ENCODE measurements at regions not wholly inside any gene's neighbourhood (a gene's known extent, or its start where the extent isn't known, plus 50 kb on each side); places are given as distances from the start of the nearest gene placed in this dataset.

DNA sequence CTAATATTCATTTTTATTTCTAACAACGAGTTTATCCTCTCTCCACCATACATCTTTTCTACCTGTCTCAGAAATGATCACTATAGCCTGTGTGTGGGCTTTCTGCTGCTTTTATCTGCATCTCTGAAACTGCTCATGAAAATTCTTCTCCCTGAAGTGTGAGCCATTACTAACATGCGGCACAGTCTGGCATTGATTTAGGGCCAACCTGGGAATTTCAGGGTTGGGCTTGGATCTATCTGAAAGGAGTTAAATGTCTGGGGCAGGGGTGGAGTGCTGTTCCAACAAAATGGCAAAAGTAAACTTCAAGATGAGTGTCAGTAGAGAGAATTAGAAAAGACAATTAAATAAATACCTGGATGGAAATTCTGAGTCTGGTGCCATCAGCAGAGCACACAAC is 198.2 kb upstream of the OSR1 start:
- no peak overlapping the region for H3K4me3 ChIP-seq (ENCODE audit: insufficient read length, low read depth)
- H3K9me3 ChIP-seq (ENCODE audit: insufficient read depth, low read length), result no peaks in the 10 kb centered on the region
- no peaks in the 10 kb centered on the region for H3K4me1 ChIP-seq (ENCODE audit: insufficient read depth, insufficient read length)
- H3K36me3 ChIP-seq (ENCODE audit: insufficient read depth, insufficient read length, low read length), result no peaks in the 10 kb centered on the region
- H3K9ac ChIP-seq (ENCODE audit: insufficient read length, low read depth), result no peak overlapping the region
- DNase-seq (ENCODE audit: low read depth, low spot score), result no peak
- no peaks in the 10 kb centered on the region for H3K27me3 ChIP-seq (ENCODE audit: insufficient read depth, insufficient read length)
- TF ChIP-seq YY1 (IDR thresholded peaks at IDR 0.05; ENCODE audit: insufficient read depth, insufficient read length) (no peak), ZNF274 (IDR thresholded peaks at IDR 0.05; ENCODE audit: low read depth, low read length) (no peak), SUZ12 (IDR thresholded peaks at IDR 0.05; ENCODE audit: extremely low read depth, insufficient read depth, insufficient read length) (no peak)

DNA sequence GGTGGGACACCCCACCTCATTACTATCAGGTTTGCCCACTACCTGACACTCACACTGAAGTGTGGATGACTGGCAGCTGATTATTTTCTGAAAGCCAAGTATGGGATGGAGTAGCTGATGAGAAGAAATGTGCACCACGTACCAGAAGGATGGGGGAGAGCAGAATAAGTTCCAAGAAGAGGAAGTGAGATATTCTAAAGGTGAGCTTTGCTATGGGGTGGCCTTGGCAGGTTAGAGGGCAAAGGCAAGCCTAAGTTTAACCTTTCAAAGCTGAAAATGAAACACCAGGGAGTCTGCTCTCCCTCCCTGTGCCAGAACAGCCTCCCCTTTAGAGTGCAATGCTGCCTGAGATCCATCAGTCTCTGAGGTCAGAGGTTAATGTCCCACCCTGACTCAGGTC is 196.1 kb upstream of the OSR1 start:
- Histone ChIP-seq H3K4me3 (ENCODE audit: insufficient read length, low read depth) (no peak overlapping the region), H3K27me3 (ENCODE audit: insufficient read depth, insufficient read length) (no peaks in the 10 kb centered on the region), H3K4me1 (ENCODE audit: insufficient read depth, insufficient read length) (no peaks in the 10 kb centered on the region), H3K9me3 (ENCODE audit: insufficient read depth, low read length) (no peaks in the 10 kb centered on the region), H3K36me3 (ENCODE audit: insufficient read depth, insufficient read length, low read length) (no peaks in the 10 kb centered on the region), H3K9ac (ENCODE audit: insufficient read length, low read depth) (no peak overlapping the region)
- TF ChIP-seq SUZ12 (IDR thresholded peaks at IDR 0.05; ENCODE audit: extremely low read depth, insufficient read depth, insufficient read length) (no peak), ZNF274 (IDR thresholded peaks at IDR 0.05; ENCODE audit: low read depth, low read length) (no peak), YY1 (IDR thresholded peaks at IDR 0.05; ENCODE audit: insufficient read depth, insufficient read length) (no peak)
- DNase-seq (ENCODE audit: low read depth, low spot score), result no peak

DNA sequence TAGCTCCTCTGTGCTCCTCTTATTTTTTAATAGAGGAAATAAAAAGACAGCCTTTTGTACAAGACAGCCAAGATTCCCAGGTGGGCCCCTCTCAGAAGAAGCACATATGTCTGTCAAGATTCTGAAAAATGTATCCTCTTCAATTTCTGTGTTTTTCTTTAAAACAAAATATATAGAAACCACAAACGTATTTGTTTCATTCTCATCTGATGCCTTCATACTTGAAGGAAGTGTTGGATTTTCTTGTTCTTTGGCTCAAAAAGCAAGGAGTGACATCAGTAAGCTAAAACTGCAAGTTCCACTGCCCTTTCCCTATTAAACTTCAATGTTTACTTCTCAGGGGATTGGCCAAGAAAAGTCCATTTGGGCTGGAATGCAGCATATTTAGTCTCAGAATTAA is 193.8 kb upstream of the OSR1 start:
- Histone ChIP-seq H3K36me3 (ENCODE audit: insufficient read depth, insufficient read length, low read length) (no peaks in the 10 kb centered on the region), H3K27me3 (ENCODE audit: insufficient read depth, insufficient read length) (no peaks in the 10 kb centered on the region), H3K9ac (ENCODE audit: insufficient read length, low read depth) (no peak overlapping the region), H3K4me3 (ENCODE audit: insufficient read length, low read depth) (no peak overlapping the region), H3K9me3 (ENCODE audit: insufficient read depth, low read length) (no peaks in the 10 kb centered on the region), H3K4me1 (ENCODE audit: insufficient read depth, insufficient read length) (no peaks in the 10 kb centered on the region)
- DNase-seq (ENCODE audit: low read depth, low spot score), result no peak
- TF ChIP-seq ZNF274 (IDR thresholded peaks at IDR 0.05; ENCODE audit: low read depth, low read length) (no peak), SUZ12 (IDR thresholded peaks at IDR 0.05; ENCODE audit: extremely low read depth, insufficient read depth, insufficient read length) (no peak), YY1 (IDR thresholded peaks at IDR 0.05; ENCODE audit: insufficient read depth, insufficient read length) (no peak)

DNA sequence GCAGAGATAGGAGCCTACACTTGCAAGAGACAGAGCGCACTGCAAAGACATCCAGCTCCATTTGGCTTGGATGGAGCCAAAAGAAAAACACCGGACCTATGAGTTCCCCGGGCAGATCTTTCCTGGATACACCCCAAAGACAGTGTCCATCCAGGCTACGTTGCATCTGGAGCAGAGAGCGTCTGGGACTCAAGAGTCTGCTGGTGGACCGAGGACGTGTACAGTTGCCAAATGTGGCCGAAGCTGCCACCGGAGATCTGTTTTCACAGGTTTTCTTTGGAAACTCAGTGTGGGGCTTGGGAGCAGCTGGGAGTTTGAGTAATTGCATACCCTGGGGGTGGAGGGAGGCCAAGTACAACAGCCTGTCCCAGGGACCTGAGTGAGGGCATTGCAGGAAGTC is 192.3 kb upstream of the OSR1 start:
- Histone ChIP-seq H3K4me1 (ENCODE audit: insufficient read depth, insufficient read length) (no peaks in the 10 kb centered on the region), H3K4me3 (ENCODE audit: insufficient read length, low read depth) (no peak overlapping the region), H3K36me3 (ENCODE audit: insufficient read depth, insufficient read length, low read length) (no peaks in the 10 kb centered on the region), H3K27me3 (ENCODE audit: insufficient read depth, insufficient read length) (no peaks in the 10 kb centered on the region), H3K9me3 (ENCODE audit: insufficient read depth, low read length) (no peaks in the 10 kb centered on the region), H3K9ac (ENCODE audit: insufficient read length, low read depth) (no peak overlapping the region)
- TF ChIP-seq SUZ12 (IDR thresholded peaks at IDR 0.05; ENCODE audit: extremely low read depth, insufficient read depth, insufficient read length) (no peak), YY1 (IDR thresholded peaks at IDR 0.05; ENCODE audit: insufficient read depth, insufficient read length) (no peak), ZNF274 (IDR thresholded peaks at IDR 0.05; ENCODE audit: low read depth, low read length) (no peak)
- no peak for DNase-seq (ENCODE audit: low read depth, low spot score)

DNA sequence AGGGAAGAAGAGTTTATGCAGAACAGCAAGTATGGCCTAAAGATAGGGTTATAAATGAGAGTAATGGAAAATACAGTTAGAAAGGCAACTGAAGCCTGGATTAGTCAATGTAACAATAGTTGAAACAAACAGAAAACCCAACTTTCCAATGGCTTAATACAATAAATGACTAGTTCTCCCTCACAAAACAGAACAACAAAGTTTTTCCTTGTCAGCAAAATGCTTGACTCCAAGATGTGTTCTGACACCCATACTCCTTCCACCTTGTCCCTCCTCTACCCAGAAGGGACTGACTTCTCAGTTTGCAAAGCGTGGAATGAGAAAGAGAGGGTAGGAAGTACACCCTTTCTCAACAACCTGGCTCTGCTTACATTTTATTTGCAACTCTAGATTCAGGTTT is 191.4 kb upstream of the OSR1 start:
- Histone ChIP-seq H3K4me1 (ENCODE audit: insufficient read depth, insufficient read length) (no peaks in the 10 kb centered on the region), H3K9me3 (ENCODE audit: insufficient read depth, low read length) (no peaks in the 10 kb centered on the region), H3K27me3 (ENCODE audit: insufficient read depth, insufficient read length) (no peaks in the 10 kb centered on the region), H3K36me3 (ENCODE audit: insufficient read depth, insufficient read length, low read length) (no peaks in the 10 kb centered on the region), H3K4me3 (ENCODE audit: insufficient read length, low read depth) (no peak overlapping the region), H3K9ac (ENCODE audit: insufficient read length, low read depth) (no peak overlapping the region)
- no peak for TF ChIP-seq SUZ12 (IDR thresholded peaks at IDR 0.05; ENCODE audit: extremely low read depth, insufficient read depth, insufficient read length)
- no peak for TF ChIP-seq ZNF274 (IDR thresholded peaks at IDR 0.05; ENCODE audit: low read depth, low read length)
- no peak for TF ChIP-seq YY1 (IDR thresholded peaks at IDR 0.05; ENCODE audit: insufficient read depth, insufficient read length)
- DNase-seq (ENCODE audit: low read depth, low spot score), result no peak

DNA sequence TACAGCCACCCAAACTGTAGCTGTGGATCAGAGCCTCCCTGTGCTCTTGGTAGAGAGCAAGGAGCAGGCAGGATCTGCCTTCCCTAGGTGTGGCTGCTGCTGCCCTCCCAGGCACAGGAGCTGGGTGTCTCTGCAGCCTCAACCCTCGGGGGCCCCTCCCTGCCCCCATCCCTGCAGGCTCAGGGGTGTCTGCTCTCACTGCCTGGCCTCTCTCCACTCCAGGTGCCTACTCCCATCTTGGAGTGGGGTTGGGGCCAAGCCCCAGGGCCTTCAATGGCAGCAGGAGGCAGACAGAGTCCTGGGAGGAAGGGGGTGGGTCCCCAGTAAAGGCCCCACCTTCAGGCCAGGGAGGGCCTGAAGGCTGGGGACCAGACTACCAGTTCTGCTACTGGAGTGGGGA is 189.7 kb upstream of the OSR1 start:
- no peak for TF ChIP-seq YY1 (IDR thresholded peaks at IDR 0.05; ENCODE audit: insufficient read depth, insufficient read length)
- Histone ChIP-seq H3K9me3 (ENCODE audit: insufficient read depth, low read length) (no peaks in the 10 kb centered on the region), H3K27me3 (ENCODE audit: insufficient read depth, insufficient read length) (no peaks in the 10 kb centered on the region), H3K36me3 (ENCODE audit: insufficient read depth, insufficient read length, low read length) (no peaks in the 10 kb centered on the region), H3K4me3 (ENCODE audit: insufficient read length, low read depth) (no peak overlapping the region), H3K9ac (ENCODE audit: insufficient read length, low read depth) (no peak overlapping the region), H3K4me1 (ENCODE audit: insufficient read depth, insufficient read length) (no peaks in the 10 kb centered on the region)
- no peak for DNase-seq (ENCODE audit: low read depth, low spot score)

DNA sequence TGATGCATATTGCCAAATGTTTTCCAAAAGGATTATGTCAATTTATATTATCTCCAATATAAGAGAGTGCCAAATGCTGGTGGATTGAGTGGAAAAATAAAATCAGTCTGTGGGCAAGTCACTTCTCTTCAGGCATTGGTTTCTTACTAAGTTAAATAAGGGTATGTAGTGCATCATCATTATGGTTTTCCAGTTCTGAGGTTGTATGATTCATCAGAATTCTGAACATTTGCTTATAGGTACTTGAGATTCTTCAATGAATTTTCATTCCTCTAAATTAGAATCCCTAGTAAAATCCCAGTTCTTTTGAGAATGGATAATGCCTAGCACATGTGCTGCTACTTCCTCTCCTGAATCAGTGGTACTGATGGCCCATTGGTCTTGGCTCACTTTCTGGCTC is 188.9 kb upstream of the OSR1 start:
- Histone ChIP-seq H3K4me3 (ENCODE audit: insufficient read length, low read depth) (no peak overlapping the region), H3K4me1 (ENCODE audit: insufficient read depth, insufficient read length) (no peaks in the 10 kb centered on the region), H3K27me3 (ENCODE audit: insufficient read depth, insufficient read length) (no peaks in the 10 kb centered on the region), H3K9ac (ENCODE audit: insufficient read length, low read depth) (no peak overlapping the region), H3K36me3 (ENCODE audit: insufficient read depth, insufficient read length, low read length) (no peaks in the 10 kb centered on the region), H3K9me3 (ENCODE audit: insufficient read depth, low read length) (no peaks in the 10 kb centered on the region)
- TF ChIP-seq SUZ12 (IDR thresholded peaks at IDR 0.05; ENCODE audit: extremely low read depth, insufficient read depth, insufficient read length) (no peak), ZNF274 (IDR thresholded peaks at IDR 0.05; ENCODE audit: low read depth, low read length) (no peak), YY1 (IDR thresholded peaks at IDR 0.05; ENCODE audit: insufficient read depth, insufficient read length) (no peak)
- DNase-seq (ENCODE audit: low read depth, low spot score), result no peak

DNA sequence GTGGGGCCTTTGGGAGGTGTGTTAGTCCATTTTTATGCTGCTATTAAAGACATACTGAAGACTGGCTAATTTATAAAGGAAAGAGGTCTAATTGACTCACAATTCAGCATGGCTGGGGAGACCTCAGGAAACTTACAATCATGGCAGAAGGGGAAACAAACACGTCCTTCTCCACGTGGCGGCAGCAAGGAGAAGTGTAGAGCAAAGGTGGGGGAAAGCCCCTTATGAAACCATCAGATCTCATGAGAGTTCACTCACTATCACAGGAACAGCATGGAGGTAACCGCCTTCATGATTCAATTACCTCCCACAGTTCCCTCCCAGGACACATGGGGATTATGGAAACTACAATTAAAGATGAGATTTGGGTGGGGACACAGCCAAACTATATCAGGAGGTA is 187.1 kb upstream of the OSR1 start:
- Histone ChIP-seq H3K36me3 (ENCODE audit: insufficient read depth, insufficient read length, low read length) (no peaks in the 10 kb centered on the region), H3K4me3 (ENCODE audit: insufficient read length, low read depth) (no peak overlapping the region), H3K27me3 (ENCODE audit: insufficient read depth, insufficient read length) (no peaks in the 10 kb centered on the region), H3K4me1 (ENCODE audit: insufficient read depth, insufficient read length) (no peaks in the 10 kb centered on the region), H3K9ac (ENCODE audit: insufficient read length, low read depth) (no peak overlapping the region), H3K9me3 (ENCODE audit: insufficient read depth, low read length) (no peaks in the 10 kb centered on the region)
- TF ChIP-seq ZNF274 (IDR thresholded peaks at IDR 0.05; ENCODE audit: low read depth, low read length) (no peak), YY1 (IDR thresholded peaks at IDR 0.05; ENCODE audit: insufficient read depth, insufficient read length) (no peak), SUZ12 (IDR thresholded peaks at IDR 0.05; ENCODE audit: extremely low read depth, insufficient read depth, insufficient read length) (no peak)
- DNase-seq (ENCODE audit: low read depth, low spot score), result no peak
